GM18508 (cell line): ENCODE measurements at regions not wholly inside any gene's neighbourhood (a gene's known extent, or its start where the extent isn't known, plus 50 kb on each side); places are given as distances from the start of the nearest gene placed in this dataset.
"Not testable (repeated sequence)": the region's sequence is repeated elsewhere in the genome, so short reads cannot be mapped to it uniquely, and the experiment has no call there.

Source experiments
- ATAC-seq: cut with Tn5 transposase; IDR thresholded peaks from one replicate; pipeline ENCODE4 v1.9.1; 2021; ENCODE audit warnings: moderate number of reproducible peaks; ENCODE audit not compliant: insufficient read depth, unreplicated experiment

- ATAC-seq: no peak
Observed at GRCh38 chr2:47295981-47296635, 73.0 kb upstream of the EPCAM start.

GRCh38 chr2:47295131-47295980 lies 73.8 kb upstream of the EPCAM start:
- no peak for ATAC-seq

GRCh38 chr2:47293976-47294375 lies 75.1 kb upstream of the EPCAM start:
- no peak for ATAC-seq

- no peak for ATAC-seq
Observed at GRCh38 chr2:47288864-47289263, 80.2 kb upstream of the EPCAM start.

GRCh38 chr2:47283659-47284058 lies 85.5 kb upstream of the EPCAM start:
- no peak for ATAC-seq

GRCh38 chr2:47282621-47283272 lies 86.4 kb upstream of the EPCAM start:
- ATAC-seq: no peak

- ATAC-seq: not testable (repeated sequence)
Observed at GRCh38 chr2:47279525-47279924, 89.6 kb upstream of the EPCAM start.

- no peak for ATAC-seq
Observed at GRCh38 chr2:47277987-47278386, 91.1 kb upstream of the EPCAM start.

GRCh38 chr2:47277187-47277586 lies 91.9 kb upstream of the EPCAM start:
- ATAC-seq: no peak

- no peak for ATAC-seq
Observed at GRCh38 chr2:47276061-47276460, 93.0 kb upstream of the EPCAM start.

- no peak for ATAC-seq
Observed at GRCh38 chr2:47274054-47274782, 94.9 kb upstream of the EPCAM start.

- ATAC-seq: no peak
Observed at GRCh38 chr2:47272905-47273758, 96.0 kb upstream of the EPCAM start.

- no peak for ATAC-seq
Observed at GRCh38 chr2:47272031-47272864, 95.9 kb upstream of the CALM2 start.

- no peak for ATAC-seq
Observed at GRCh38 chr2:47271054-47272000, 95.0 kb upstream of the CALM2 start.

- no peak for ATAC-seq
Observed at GRCh38 chr2:47270421-47270820, 94.1 kb upstream of the CALM2 start.

- ATAC-seq: no peak
Observed at GRCh38 chr2:47269316-47270232, 93.3 kb upstream of the CALM2 start.

- ATAC-seq: no peak
Observed at GRCh38 chr2:47267711-47268086, 91.4 kb upstream of the CALM2 start.
